ENCODE measurements at regions not wholly inside any gene's neighbourhood (a gene's known extent, or its start where the extent isn't known, plus 50 kb on each side); places are given as distances from the start of the nearest gene placed in this dataset.

GRCh38 chr2:59076079-59076619 is 835.0 kb upstream of the FANCL start:
- TF ChIP-seq CTCF (IDR thresholded peaks at IDR 0.05) (no peak), MAFK (IDR thresholded peaks at IDR 0.05; ENCODE audit: partially characterized antibody) (no peak), EP300 (IDR thresholded peaks at IDR 0.05) (no peak), POLR2A (IDR thresholded peaks at IDR 0.05; ENCODE audit: low read length) (no peak), USF2 (IDR thresholded peaks at IDR 0.05) (no peak), EHMT2 (IDR thresholded peaks at IDR 0.05; ENCODE audit: low read depth) (no peak)

All from A549 (cell line).